Thoracic aorta (tissue), 2 donors: ENCODE measurements at regions not wholly inside any gene's neighbourhood (a gene's known extent, or its start where the extent isn't known, plus 50 kb on each side); places are given as distances from the start of the nearest gene placed in this dataset.
"Not testable (repeated sequence)": the region's sequence is repeated elsewhere in the genome, so short reads cannot be mapped to it uniquely, and the experiment has no call there.

Experiments used
- ATAC-seq: fragments of 150-250 bp; one replicate; pipeline ENCODE4 v1.8.0; 2017; ENCODE audit warnings: low read depth; ENCODE audit not compliant: insufficient number of reproducible peaks, low FRiP score
- DNase-seq: peaks from one replicate; pipeline ENCODE4 v3.0.0-alpha.2; 2020; ENCODE audit warnings: low spot score
- H3K27ac ChIP-seq, 2 donors: fragments of 200-600 bp; sonication (generic); 1 replicate in 1 of 2; 2 replicates in 1 of 2; pipeline ENCODE4 v1.5.1; 2016; ENCODE audit warnings: mild to moderate bottlenecking in 2 of 2, moderate library complexity in 2 of 2
- H3K27me3 ChIP-seq: fragments of 200-600 bp; sonication (generic); replicated peaks from 2 replicates; pipeline ENCODE4 v1.6.0; 2016; ENCODE audit warnings: mild to moderate bottlenecking; ENCODE audit not compliant: insufficient read depth
- H3K36me3 ChIP-seq: fragments of 200-600 bp; sonication (generic); one replicate; pipeline ENCODE4 v1.5.1; 2016
- H3K4me1 ChIP-seq, 2 donors: fragments of 200-600 bp; sonication (generic); 1 replicate in 1 of 2; 2 replicates in 1 of 2; pipeline versions ENCODE4 v1.5.1 to v1.6.0; 2016; ENCODE audit warnings: low read depth in 2 of 2, mild to moderate bottlenecking in 1 of 2; ENCODE audit not compliant: control insufficient read depth in 1 of 2
- H3K4me3 ChIP-seq: fragments of 200-600 bp; sonication (generic); 2 replicates; pipeline ENCODE4 v1.5.1; 2016; ENCODE audit warnings: mild to moderate bottlenecking
- H3K9me3 ChIP-seq: fragments of 200-600 bp; sonication (generic); 2 replicates; pipeline ENCODE4 v1.5.1; 2016
- CTCF ChIP-seq: fragments of 200-600 bp; sonication (generic); IDR thresholded peaks from one replicate; pipeline ENCODE4 v1.5.1; 2019; ENCODE audit warnings: antibody characterized with exemption

- no peak for DNase-seq
- TF ChIP-seq CTCF: no peak
- H3K27ac ChIP-seq: no peak overlapping the region
- no peaks in the 10 kb centered on the region for H3K9me3 ChIP-seq
- no peaks in the 10 kb centered on the region for H3K27me3 ChIP-seq
- ATAC-seq: no peak
- no peaks in the 10 kb centered on the region for H3K36me3 ChIP-seq
- H3K4me1 ChIP-seq: peaks cover 0 to under 1% of the 10 kb centered on the region in 2 donors
- no peak overlapping the region for H3K4me3 ChIP-seq
Observed at GRCh38 chr11:121967131-121967704, 148.8 kb downstream of the BLID start.

- Histone ChIP-seq H3K9me3 (no peaks in the 10 kb centered on the region), H3K4me1 (peaks cover 3 to 17% of the 10 kb centered on the region in 2 donors), H3K27ac (no peak overlapping the region), H3K4me3 (no peak overlapping the region), H3K36me3 (no peaks in the 10 kb centered on the region), H3K27me3 (no peaks in the 10 kb centered on the region)
- DNase-seq: no peak
- TF ChIP-seq CTCF: no peak
- no peak for ATAC-seq
Observed at GRCh38 chr11:121965330-121965729, 150.7 kb downstream of the BLID start.

- no peak for TF ChIP-seq CTCF
- no peak for DNase-seq
Observed at GRCh38 chr11:121964591-121964990, 151.4 kb downstream of the BLID start.

GRCh38 chr11:121963846-121964245 lies 152.2 kb downstream of the BLID start:
- not testable (repeated sequence) for DNase-seq, H3K9me3 ChIP-seq, H3K36me3 ChIP-seq, H3K4me3 ChIP-seq, H3K27ac ChIP-seq, H3K27me3 ChIP-seq, ATAC-seq
- H3K4me1 ChIP-seq: peaks cover 3 to 23% of the 10 kb centered on the region in 2 donors

More at GRCh38 chr11:121964591-121964990, 151.4 kb downstream of the BLID start:
- Histone ChIP-seq H3K27me3 (no peaks in the 10 kb centered on the region), H3K9me3 (no peaks in the 10 kb centered on the region), H3K27ac (no peak overlapping the region), H3K4me1 (peaks cover 3 to 17% of the 10 kb centered on the region in 2 donors), H3K36me3 (no peaks in the 10 kb centered on the region), H3K4me3 (no peak overlapping the region)
- ATAC-seq: no peak

GRCh38 chr11:121961321-121961801 lies 154.7 kb downstream of the BLID start:
- Histone ChIP-seq H3K36me3 (no peaks in the 10 kb centered on the region), H3K27ac (peak overlapping the region in 1 of 2 donors; percentile 9), H3K9me3 (no peaks in the 10 kb centered on the region), H3K4me3 (no peak overlapping the region), H3K27me3 (no peaks in the 10 kb centered on the region), H3K4me1 (peaks cover 3 to 23% of the 10 kb centered on the region in 2 donors)
- no peak for DNase-seq
- no peak for TF ChIP-seq CTCF
- ATAC-seq: no peak

GRCh38 chr11:121958971-121959325 lies 157.1 kb downstream of the BLID start:
- ATAC-seq (no peak), DNase-seq (no peak)
- no peaks in the 10 kb centered on the region for H3K9me3 ChIP-seq
- H3K4me3 ChIP-seq: peak overlapping the region; percentile 38
- H3K27me3 ChIP-seq: no peaks in the 10 kb centered on the region
- no peak for TF ChIP-seq CTCF
- H3K36me3 ChIP-seq: no peaks in the 10 kb centered on the region
- H3K27ac ChIP-seq: no peak overlapping the region
- peaks cover 3 to 23% of the 10 kb centered on the region in 2 donors for H3K4me1 ChIP-seq
